C4-2B (cell line): ENCODE measurements at regions not wholly inside any gene's neighbourhood (a gene's known extent, or its start where the extent isn't known, plus 50 kb on each side); places are given as distances from the start of the nearest gene placed in this dataset.
"Not testable (repeated sequence)": the region's sequence is repeated elsewhere in the genome, so short reads cannot be mapped to it uniquely, and the experiment has no call there.

Source experiments
- H3K27ac ChIP-seq: fragments of 450-650 bp; 2 replicates; pipeline ENCODE4 v1.5.1; 2017
- TF ChIP-seq, protein P1 (sequence below): fragments of 450-650 bp; conservative IDR thresholded peaks from 2 replicates; pipeline ENCODE4 v1.5.1; 2017; ENCODE audit warnings: mild to moderate bottlenecking

DNA sequence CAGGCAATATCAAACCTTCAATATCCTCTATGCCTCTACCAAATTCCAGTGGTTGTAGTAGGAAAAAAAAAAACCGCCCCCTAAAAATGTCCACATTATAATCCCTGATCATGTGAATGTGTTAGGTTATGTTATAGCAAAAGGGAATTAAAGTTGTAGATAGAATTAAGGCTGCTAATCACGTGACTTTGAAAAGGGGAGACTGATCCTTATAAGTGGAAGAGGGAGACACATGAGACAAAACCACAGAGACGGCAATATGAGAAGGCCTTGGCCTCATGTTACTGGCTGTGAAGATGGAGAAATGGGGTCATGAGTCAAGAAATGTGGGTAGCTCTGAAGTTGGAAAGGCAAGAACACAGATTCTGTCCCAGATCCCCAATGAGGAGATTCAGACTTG lies 1711.3 kb downstream of the KHDRBS2 start:
- not testable (repeated sequence) for H3K27ac ChIP-seq

DNA sequence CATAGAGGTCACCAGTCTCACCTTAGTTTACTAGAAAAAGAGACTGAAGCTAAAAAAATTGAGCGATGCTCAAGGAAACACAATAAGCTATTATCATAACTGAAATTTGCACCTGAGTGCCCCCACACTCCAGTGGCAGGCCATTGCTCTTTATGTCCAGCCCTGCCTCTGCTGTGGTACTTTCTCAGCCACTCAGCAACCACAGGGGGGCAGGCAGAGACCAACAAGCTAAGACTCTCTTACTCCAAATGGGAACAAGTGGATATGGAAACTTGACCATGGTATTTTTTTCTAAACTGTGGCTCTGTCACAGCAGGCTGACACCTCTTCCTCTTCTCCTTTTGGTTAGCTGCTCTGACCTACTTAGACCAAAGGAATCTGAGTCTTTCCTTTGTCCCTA lies 1713.4 kb downstream of the KHDRBS2 start:
- not testable (repeated sequence) for H3K27ac ChIP-seq
- TF ChIP-seq, protein P1, sequence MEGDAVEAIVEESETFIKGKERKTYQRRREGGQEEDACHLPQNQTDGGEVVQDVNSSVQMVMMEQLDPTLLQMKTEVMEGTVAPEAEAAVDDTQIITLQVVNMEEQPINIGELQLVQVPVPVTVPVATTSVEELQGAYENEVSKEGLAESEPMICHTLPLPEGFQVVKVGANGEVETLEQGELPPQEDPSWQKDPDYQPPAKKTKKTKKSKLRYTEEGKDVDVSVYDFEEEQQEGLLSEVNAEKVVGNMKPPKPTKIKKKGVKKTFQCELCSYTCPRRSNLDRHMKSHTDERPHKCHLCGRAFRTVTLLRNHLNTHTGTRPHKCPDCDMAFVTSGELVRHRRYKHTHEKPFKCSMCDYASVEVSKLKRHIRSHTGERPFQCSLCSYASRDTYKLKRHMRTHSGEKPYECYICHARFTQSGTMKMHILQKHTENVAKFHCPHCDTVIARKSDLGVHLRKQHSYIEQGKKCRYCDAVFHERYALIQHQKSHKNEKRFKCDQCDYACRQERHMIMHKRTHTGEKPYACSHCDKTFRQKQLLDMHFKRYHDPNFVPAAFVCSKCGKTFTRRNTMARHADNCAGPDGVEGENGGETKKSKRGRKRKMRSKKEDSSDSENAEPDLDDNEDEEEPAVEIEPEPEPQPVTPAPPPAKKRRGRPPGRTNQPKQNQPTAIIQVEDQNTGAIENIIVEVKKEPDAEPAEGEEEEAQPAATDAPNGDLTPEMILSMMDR = peak; percentile 27

DNA sequence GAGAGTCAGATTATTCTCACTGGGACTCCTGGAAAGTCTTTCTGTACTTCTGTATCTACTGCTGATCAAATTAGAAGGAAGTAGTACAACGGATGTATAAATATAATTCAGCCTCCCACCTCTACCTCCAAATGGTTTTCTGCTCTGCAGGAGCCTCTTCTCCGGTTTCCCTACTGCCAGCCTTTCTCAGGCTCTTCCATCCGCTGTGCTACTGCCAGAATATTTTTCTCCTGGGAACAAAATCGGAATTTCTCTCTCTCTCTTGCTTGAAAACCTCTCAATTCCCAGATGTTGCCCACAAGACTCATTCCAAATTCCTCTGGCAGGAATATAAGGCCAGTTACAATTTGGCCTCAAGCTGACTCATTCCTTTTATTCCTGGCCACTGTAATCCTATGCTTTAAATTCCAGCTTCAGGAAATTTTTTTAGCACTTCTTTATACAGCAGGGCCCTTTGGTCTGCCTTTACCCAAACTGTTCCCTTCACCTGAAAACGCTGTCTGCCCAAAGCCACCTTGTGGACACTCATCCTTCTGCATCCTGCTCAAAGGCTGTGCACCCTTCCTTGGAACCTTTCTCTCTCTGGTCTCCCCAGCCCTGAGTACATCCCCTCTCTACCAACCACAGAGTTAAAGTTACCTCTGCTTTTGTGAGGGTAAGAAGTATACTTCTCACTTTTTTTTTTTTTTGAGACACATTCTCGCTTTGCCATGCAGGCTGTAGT lies 1714.6 kb downstream of the KHDRBS2 start:
- not testable (repeated sequence) for H3K27ac ChIP-seq

DNA sequence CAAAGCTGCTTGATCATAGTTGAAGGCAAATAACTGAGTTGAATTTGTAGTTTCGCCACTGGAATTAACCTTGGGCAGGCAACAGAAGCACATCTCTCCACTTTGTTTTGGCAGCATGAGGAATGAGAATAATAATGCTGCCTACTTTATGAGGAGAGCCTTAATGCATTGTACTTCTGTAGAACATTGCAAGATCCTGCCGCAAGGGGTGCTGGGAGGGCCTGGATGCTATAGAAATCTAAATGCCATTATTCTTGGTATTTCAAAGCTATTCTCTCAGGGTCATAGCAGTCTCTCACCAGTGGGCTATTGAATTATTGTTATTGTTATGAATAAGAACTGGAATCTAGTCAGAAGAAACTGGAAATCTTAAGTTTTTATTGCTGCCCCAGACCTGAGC lies 1715.4 kb downstream of the KHDRBS2 start:
- not testable (repeated sequence) for H3K27ac ChIP-seq

DNA sequence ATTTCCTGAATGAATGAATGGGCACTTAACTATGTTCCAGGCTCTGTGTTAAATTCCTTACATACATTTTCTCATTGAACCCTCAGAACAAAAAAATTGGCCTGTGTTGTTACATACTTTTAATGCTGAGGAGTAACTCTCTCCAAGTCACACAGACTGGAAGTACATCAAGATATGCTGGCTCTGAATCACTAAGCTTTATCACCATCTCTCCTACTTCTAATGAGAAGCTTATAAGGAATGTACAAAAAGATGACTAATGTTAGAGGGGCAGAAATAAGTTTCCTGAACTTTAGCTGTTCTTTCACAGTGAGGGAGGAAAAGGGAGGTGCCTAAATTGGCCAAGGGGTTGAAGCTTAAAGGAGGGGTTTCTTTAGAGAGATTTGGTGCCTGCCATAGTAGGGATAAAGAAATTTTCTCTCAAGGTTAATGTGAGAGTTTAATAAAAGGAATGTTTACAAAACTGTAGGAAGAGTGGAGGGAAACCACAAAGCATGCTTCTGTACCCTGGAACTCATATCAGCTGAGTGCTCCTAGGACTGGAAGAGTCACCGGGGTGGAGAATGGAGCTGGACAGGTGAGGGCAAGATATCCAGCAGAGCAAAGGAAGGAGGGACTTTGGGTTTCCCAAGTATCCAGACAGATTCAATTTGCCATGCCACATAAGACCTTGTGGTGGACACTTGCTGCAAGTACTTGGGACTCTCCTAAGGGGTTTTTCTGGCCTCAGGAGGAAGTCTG lies 1718.4 kb downstream of the KHDRBS2 start:
- not testable (repeated sequence) for H3K27ac ChIP-seq

GRCh38 chr6:60566387-60566786 lies 1719.6 kb downstream of the KHDRBS2 start:
- not testable (repeated sequence) for H3K27ac ChIP-seq

DNA sequence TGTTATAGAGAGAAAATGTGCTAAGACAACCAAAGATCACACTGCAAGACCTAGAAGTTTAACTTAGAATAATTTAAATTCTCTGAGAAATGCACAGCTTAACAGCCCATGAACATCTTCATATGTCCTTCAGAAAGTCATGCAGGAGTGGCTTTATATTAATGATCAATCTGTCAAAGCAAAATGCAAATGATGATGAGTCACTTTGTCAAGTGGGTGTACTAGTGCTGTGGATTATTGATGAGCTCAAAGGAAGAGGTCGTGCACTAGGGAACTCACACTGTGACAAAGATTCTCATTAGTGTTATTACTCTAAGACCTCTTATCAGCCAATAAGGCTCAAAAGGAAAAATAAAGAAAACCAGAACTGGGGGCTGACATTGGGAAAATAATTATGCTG lies 1726.3 kb downstream of the KHDRBS2 start:
- not testable (repeated sequence) for H3K27ac ChIP-seq

DNA sequence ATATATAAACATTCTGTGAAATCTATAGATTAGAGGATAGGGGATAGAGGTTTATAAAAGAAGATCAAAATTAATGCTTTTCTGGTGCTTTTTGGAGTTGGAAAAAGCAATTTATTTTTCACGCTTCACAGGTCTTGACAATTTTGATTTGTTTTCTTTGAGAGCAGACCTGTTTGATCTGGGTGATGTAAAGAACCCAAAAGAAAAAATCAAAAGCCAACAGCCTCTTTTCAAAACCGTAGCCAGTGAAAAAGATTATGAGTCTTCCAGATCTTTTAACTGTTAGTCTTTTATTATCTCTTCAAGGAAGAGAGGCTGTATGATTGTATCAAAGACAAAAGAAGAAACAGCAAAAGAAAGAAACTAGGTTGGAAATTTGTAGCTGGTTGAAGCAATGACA lies 1738.7 kb downstream of the KHDRBS2 start:
- H3K27ac ChIP-seq = not testable (repeated sequence)

DNA sequence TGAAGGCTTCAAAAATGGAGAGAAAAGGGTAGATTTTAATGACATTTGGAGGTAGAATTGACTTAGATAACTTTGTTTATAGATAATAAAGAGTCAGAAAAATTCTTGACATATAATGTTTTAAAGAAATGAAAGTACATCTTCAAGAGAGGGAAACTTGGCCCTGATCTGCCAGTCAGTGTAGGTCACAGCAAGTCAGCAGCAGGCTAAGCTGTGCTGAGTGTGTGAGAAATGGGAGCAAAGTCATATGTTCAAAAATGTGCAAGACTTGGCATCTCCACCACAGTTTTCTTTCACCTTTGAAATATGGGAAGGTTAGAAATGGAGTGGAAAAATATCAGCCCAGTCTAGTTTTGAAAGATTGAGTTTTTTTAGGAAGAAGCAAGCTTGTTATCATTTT lies 1761.3 kb downstream of the KHDRBS2 start:
- H3K27ac ChIP-seq = not testable (repeated sequence)

DNA sequence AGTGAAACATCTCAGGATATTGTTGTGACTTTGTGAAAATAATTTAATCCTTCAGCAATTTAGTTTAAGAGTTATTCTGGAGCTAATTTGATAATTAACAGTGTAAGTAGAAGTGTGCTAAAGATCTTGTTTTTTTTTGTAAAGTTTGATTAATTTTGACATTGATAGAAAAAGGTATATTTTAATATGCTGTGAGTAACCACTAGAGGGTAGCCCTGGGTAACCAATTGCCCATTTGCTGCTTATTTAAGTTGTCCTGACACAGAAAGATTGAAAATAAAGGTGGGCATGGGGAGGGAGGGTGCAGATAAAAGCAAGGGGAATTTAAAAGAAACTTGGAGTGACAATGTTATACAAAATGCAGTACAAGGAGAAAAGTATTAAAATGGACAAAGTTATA lies 1808.3 kb downstream of the KHDRBS2 start:
- TF ChIP-seq, protein P1 = peak; percentile 20

GRCh38 chr6:60473805-60474204 lies 1812.2 kb downstream of the KHDRBS2 start:
- H3K27ac ChIP-seq = not testable (repeated sequence)

More for the DNA sequence above, 1808.3 kb downstream of the KHDRBS2 start:
- H3K27ac ChIP-seq = not testable (repeated sequence)

GRCh38 chr6:60471426-60471825 lies 1814.6 kb downstream of the KHDRBS2 start:
- not testable (repeated sequence) for H3K27ac ChIP-seq

DNA sequence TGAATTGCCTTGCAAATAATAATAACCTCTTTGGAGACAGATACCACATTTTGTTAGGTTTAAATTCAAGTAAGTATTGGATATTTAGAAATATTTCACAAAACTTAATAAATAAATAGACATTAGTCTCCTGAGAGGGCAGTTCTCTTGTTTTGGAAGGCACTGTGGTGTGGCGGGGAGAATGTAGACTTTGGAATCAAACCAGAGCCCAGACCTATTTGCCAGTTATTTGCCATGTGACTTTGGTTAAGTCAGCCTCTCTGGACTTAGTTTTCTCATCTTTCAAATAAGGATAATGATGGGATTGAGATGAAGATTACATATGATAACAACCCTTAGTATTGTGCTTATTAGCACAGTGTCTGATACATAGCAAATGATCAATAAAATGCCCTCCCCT lies 1835.6 kb downstream of the KHDRBS2 start:
- not testable (repeated sequence) for H3K27ac ChIP-seq

- TF ChIP-seq, protein P1 = 0 out of 2 replicates have a peak, but pooled peaks have one; percentile 4
- H3K27ac ChIP-seq = not testable (repeated sequence)
These were observed 1841.5 kb downstream of the KHDRBS2 start for GRCh38 chr6:60444532-60444931.

GRCh38 chr6:60439709-60440108 lies 1846.3 kb downstream of the KHDRBS2 start:
- not testable (repeated sequence) for H3K27ac ChIP-seq

DNA sequence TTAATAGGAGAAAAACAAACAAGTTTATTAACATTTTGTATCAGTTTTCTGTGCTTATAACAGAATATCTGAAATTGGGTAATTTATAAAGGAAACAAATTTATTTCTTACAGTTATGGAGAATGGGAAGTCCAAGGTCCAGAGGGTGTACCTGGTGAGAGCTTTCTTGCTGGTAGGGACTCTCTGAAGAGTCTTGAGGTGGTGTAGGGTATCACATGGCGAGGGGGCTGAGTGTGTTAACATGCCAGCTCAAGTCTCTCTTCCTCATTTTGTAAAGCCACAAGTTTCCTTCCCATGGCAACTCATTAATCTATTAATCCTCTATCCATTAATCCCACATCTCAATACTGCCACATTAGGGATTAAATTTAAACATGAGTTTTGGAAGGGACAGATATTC lies 1863.3 kb downstream of the KHDRBS2 start:
- H3K27ac ChIP-seq = not testable (repeated sequence)

- H3K27ac ChIP-seq = not testable (repeated sequence)
These were observed 1869.9 kb downstream of the KHDRBS2 start for GRCh38 chr6:60416118-60416517.

- H3K27ac ChIP-seq = not testable (repeated sequence)
These were observed 1877.3 kb downstream of the KHDRBS2 start for GRCh38 chr6:60408747-60409146.

GRCh38 chr6:60403268-60403667 lies 1882.8 kb downstream of the KHDRBS2 start:
- not testable (repeated sequence) for H3K27ac ChIP-seq
